ENCODE measurements at regions not wholly inside any gene's neighbourhood (a gene's known extent, or its start where the extent isn't known, plus 50 kb on each side); places are given as distances from the start of the nearest gene placed in this dataset.

GRCh38 chrX:20620306-20620705 is 353.6 kb upstream of the RPS6KA3 start:
- H3K9ac ChIP-seq (ENCODE audit: low read length), result no peak overlapping the region
- H3K36me3 ChIP-seq (ENCODE audit: control insufficient read depth, insufficient read depth, low read length, severe bottlenecking), result no peaks in the 10 kb centered on the region
- peaks cover 3% of the 10 kb centered on the region for H3K9me3 ChIP-seq (ENCODE audit: control insufficient read depth, low read length)
- no peaks in the 10 kb centered on the region for H3K27me3 ChIP-seq (replicated peaks; ENCODE audit: control insufficient read depth, insufficient read depth, low read length)
- no peaks in the 10 kb centered on the region for H3K4me1 ChIP-seq (ENCODE audit: control insufficient read depth, insufficient read depth, low read length)
- DNase-seq (ENCODE audit: low read depth), result no peak
- H3K4me3 ChIP-seq (ENCODE audit: low read length), result no peak overlapping the region

GRCh38 chrX:20609916-20610415 is 343.3 kb upstream of the RPS6KA3 start:
- no peak overlapping the region for H3K4me3 ChIP-seq (ENCODE audit: low read length)
- H3K9me3 ChIP-seq (ENCODE audit: control insufficient read depth, low read length), result no peaks in the 10 kb centered on the region
- DNase-seq (ENCODE audit: low read depth), result no peak
- no peaks in the 10 kb centered on the region for H3K36me3 ChIP-seq (ENCODE audit: control insufficient read depth, insufficient read depth, low read length, severe bottlenecking)
- H3K4me1 ChIP-seq (ENCODE audit: control insufficient read depth, insufficient read depth, low read length), result no peaks in the 10 kb centered on the region
- H3K9ac ChIP-seq (ENCODE audit: low read length), result no peak overlapping the region
- H3K27me3 ChIP-seq (replicated peaks; ENCODE audit: control insufficient read depth, insufficient read depth, low read length), result peaks cover 9% of the 10 kb centered on the region

- Histone ChIP-seq H3K4me3 (ENCODE audit: low read length) (no peak overlapping the region), H3K27me3 (replicated peaks; ENCODE audit: control insufficient read depth, insufficient read depth, low read length) (peaks cover 9% of the 10 kb centered on the region), H3K9ac (ENCODE audit: low read length) (no peak overlapping the region), H3K4me1 (ENCODE audit: control insufficient read depth, insufficient read depth, low read length) (no peaks in the 10 kb centered on the region), H3K9me3 (ENCODE audit: control insufficient read depth, low read length) (no peaks in the 10 kb centered on the region), H3K36me3 (ENCODE audit: control insufficient read depth, insufficient read depth, low read length, severe bottlenecking) (no peaks in the 10 kb centered on the region)
- no peak for DNase-seq (ENCODE audit: low read depth)
Measured at GRCh38 chrX:20606831-20607230, 340.1 kb upstream of the RPS6KA3 start.

- DNase-seq (ENCODE audit: low read depth), result peak; percentile 4
- Histone ChIP-seq H3K9me3 (ENCODE audit: control insufficient read depth, low read length) (no peaks in the 10 kb centered on the region), H3K4me3 (ENCODE audit: low read length) (no peak overlapping the region)
Measured at GRCh38 chrX:20596856-20597255, 330.1 kb upstream of the RPS6KA3 start.

GRCh38 chrX:20595928-20596575 is 329.3 kb upstream of the RPS6KA3 start:
- DNase-seq (ENCODE audit: low read depth), result peak; percentile 29
- Histone ChIP-seq H3K9ac (ENCODE audit: low read length) (no peak overlapping the region), H3K36me3 (ENCODE audit: control insufficient read depth, insufficient read depth, low read length, severe bottlenecking) (no peaks in the 10 kb centered on the region), H3K4me3 (ENCODE audit: low read length) (no peak overlapping the region), H3K4me1 (ENCODE audit: control insufficient read depth, insufficient read depth, low read length) (peaks cover 22% of the 10 kb centered on the region), H3K9me3 (ENCODE audit: control insufficient read depth, low read length) (no peaks in the 10 kb centered on the region), H3K27me3 (replicated peaks; ENCODE audit: control insufficient read depth, insufficient read depth, low read length) (no peaks in the 10 kb centered on the region)

More at GRCh38 chrX:20596856-20597255, 330.1 kb upstream of the RPS6KA3 start:
- no peaks in the 10 kb centered on the region for H3K36me3 ChIP-seq (ENCODE audit: control insufficient read depth, insufficient read depth, low read length, severe bottlenecking)
- H3K27me3 ChIP-seq (replicated peaks; ENCODE audit: control insufficient read depth, insufficient read depth, low read length), result no peaks in the 10 kb centered on the region
- peak overlapping the region; percentile 24 for H3K9ac ChIP-seq (ENCODE audit: low read length)
- peaks cover 22% of the 10 kb centered on the region for H3K4me1 ChIP-seq (ENCODE audit: control insufficient read depth, insufficient read depth, low read length)

- peaks cover 22% of the 10 kb centered on the region for H3K4me1 ChIP-seq (ENCODE audit: control insufficient read depth, insufficient read depth, low read length)
- H3K36me3 ChIP-seq (ENCODE audit: control insufficient read depth, insufficient read depth, low read length, severe bottlenecking), result no peaks in the 10 kb centered on the region
- DNase-seq (ENCODE audit: low read depth), result peak; percentile 9
- no peaks in the 10 kb centered on the region for H3K27me3 ChIP-seq (replicated peaks; ENCODE audit: control insufficient read depth, insufficient read depth, low read length)
- no peaks in the 10 kb centered on the region for H3K9me3 ChIP-seq (ENCODE audit: control insufficient read depth, low read length)
- H3K4me3 ChIP-seq (ENCODE audit: low read length), result no peak overlapping the region
- H3K9ac ChIP-seq (ENCODE audit: low read length), result peak overlapping the region; percentile 18
Measured at GRCh38 chrX:20594985-20595384, 328.3 kb upstream of the RPS6KA3 start.

GRCh38 chrX:20593836-20594235 is 327.1 kb upstream of the RPS6KA3 start:
- H3K9ac ChIP-seq (ENCODE audit: low read length), result no peak overlapping the region
- no peak for DNase-seq (ENCODE audit: low read depth)
- no peaks in the 10 kb centered on the region for H3K36me3 ChIP-seq (ENCODE audit: control insufficient read depth, insufficient read depth, low read length, severe bottlenecking)
- peaks cover 7% of the 10 kb centered on the region for H3K9me3 ChIP-seq (ENCODE audit: control insufficient read depth, low read length)
- H3K27me3 ChIP-seq (replicated peaks; ENCODE audit: control insufficient read depth, insufficient read depth, low read length), result no peaks in the 10 kb centered on the region
- H3K4me3 ChIP-seq (ENCODE audit: low read length), result no peak overlapping the region
- peaks cover 22% of the 10 kb centered on the region for H3K4me1 ChIP-seq (ENCODE audit: control insufficient read depth, insufficient read depth, low read length)

- no peaks in the 10 kb centered on the region for H3K36me3 ChIP-seq (ENCODE audit: control insufficient read depth, insufficient read depth, low read length, severe bottlenecking)
- H3K4me1 ChIP-seq (ENCODE audit: control insufficient read depth, insufficient read depth, low read length), result peaks cover 22% of the 10 kb centered on the region
- H3K27me3 ChIP-seq (replicated peaks; ENCODE audit: control insufficient read depth, insufficient read depth, low read length), result no peaks in the 10 kb centered on the region
- H3K4me3 ChIP-seq (ENCODE audit: low read length), result no peak overlapping the region
- DNase-seq (ENCODE audit: low read depth), result no peak
- no peak overlapping the region for H3K9ac ChIP-seq (ENCODE audit: low read length)
- peaks cover 11% of the 10 kb centered on the region for H3K9me3 ChIP-seq (ENCODE audit: control insufficient read depth, low read length)
Measured at GRCh38 chrX:20593402-20593801, 326.7 kb upstream of the RPS6KA3 start.

- H3K9me3 ChIP-seq (ENCODE audit: control insufficient read depth, low read length), result peaks cover 11% of the 10 kb centered on the region
- H3K4me3 ChIP-seq (ENCODE audit: low read length), result no peak overlapping the region
- H3K9ac ChIP-seq (ENCODE audit: low read length), result no peak overlapping the region
- H3K4me1 ChIP-seq (ENCODE audit: control insufficient read depth, insufficient read depth, low read length), result peaks cover 15% of the 10 kb centered on the region
- DNase-seq (ENCODE audit: low read depth), result no peak
- H3K36me3 ChIP-seq (ENCODE audit: control insufficient read depth, insufficient read depth, low read length, severe bottlenecking), result no peaks in the 10 kb centered on the region
- no peaks in the 10 kb centered on the region for H3K27me3 ChIP-seq (replicated peaks; ENCODE audit: control insufficient read depth, insufficient read depth, low read length)
Measured at GRCh38 chrX:20591246-20591645, 324.5 kb upstream of the RPS6KA3 start.

- Histone ChIP-seq H3K9ac (ENCODE audit: low read length) (no peak overlapping the region), H3K4me1 (ENCODE audit: control insufficient read depth, insufficient read depth, low read length) (no peaks in the 10 kb centered on the region), H3K27me3 (replicated peaks; ENCODE audit: control insufficient read depth, insufficient read depth, low read length) (no peaks in the 10 kb centered on the region), H3K9me3 (ENCODE audit: control insufficient read depth, low read length) (peaks cover 11% of the 10 kb centered on the region), H3K4me3 (ENCODE audit: low read length) (no peak overlapping the region), H3K36me3 (ENCODE audit: control insufficient read depth, insufficient read depth, low read length, severe bottlenecking) (no peaks in the 10 kb centered on the region)
- DNase-seq (ENCODE audit: low read depth), result no peak
Measured at GRCh38 chrX:20585782-20586181, 319.1 kb upstream of the RPS6KA3 start.

GRCh38 chrX:20571611-20572010 is 304.9 kb upstream of the RPS6KA3 start:
- Histone ChIP-seq H3K9me3 (ENCODE audit: control insufficient read depth, low read length) (no peaks in the 10 kb centered on the region), H3K4me1 (ENCODE audit: control insufficient read depth, insufficient read depth, low read length) (no peaks in the 10 kb centered on the region), H3K27me3 (replicated peaks; ENCODE audit: control insufficient read depth, insufficient read depth, low read length) (no peaks in the 10 kb centered on the region), H3K9ac (ENCODE audit: low read length) (no peak overlapping the region), H3K4me3 (ENCODE audit: low read length) (no peak overlapping the region), H3K36me3 (ENCODE audit: control insufficient read depth, insufficient read depth, low read length, severe bottlenecking) (no peaks in the 10 kb centered on the region)
- peak; percentile 14 for DNase-seq (ENCODE audit: low read depth)

GRCh38 chrX:20567108-20567507 is 300.4 kb upstream of the RPS6KA3 start:
- DNase-seq (ENCODE audit: low read depth), result no peak
- Histone ChIP-seq H3K36me3 (ENCODE audit: control insufficient read depth, insufficient read depth, low read length, severe bottlenecking) (no peaks in the 10 kb centered on the region), H3K27me3 (replicated peaks; ENCODE audit: control insufficient read depth, insufficient read depth, low read length) (no peaks in the 10 kb centered on the region), H3K9me3 (ENCODE audit: control insufficient read depth, low read length) (no peaks in the 10 kb centered on the region), H3K9ac (ENCODE audit: low read length) (no peak overlapping the region), H3K4me1 (ENCODE audit: control insufficient read depth, insufficient read depth, low read length) (no peaks in the 10 kb centered on the region), H3K4me3 (ENCODE audit: low read length) (no peak overlapping the region)
